ENCODE measurements at regions not wholly inside any gene's neighbourhood (a gene's known extent, or its start where the extent isn't known, plus 50 kb on each side); places are given as distances from the start of the nearest gene placed in this dataset.

DNA sequence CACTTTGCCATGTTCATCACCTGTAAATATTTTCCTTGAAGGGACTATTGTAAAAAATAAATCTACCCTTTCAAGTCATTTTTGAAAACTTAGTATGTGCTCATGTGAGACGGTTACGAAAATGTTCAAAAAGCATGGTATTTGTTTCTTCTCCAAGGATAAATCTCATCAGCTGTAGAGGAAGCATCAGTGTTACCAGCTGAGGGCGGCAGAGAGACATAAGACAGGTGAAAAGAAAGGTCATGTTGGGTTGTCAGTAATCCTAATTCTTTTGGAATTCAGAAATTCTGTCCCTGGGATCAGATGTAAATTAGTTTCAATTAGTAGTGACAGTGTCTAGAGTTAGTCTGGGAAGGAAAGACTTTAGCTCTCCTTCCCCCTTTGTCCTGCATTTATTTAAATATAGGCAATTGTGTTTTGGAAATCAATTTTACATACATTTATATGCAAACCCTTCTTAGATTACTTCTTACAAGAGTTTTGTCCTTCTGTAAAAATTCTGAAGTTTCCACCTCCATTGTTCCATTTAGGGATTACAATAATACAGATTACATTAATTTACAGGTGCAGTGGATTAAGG, 791.9 kb upstream of the CDH6 start:
- ChIA-PET POLR2A (no interaction called here), CTCF (interaction anchor here (1.4 kb wide), 1 partner anchor 831 kb away, joined by 4 read pairs; no protein-coding TSS in a partner anchor)
- DNase-seq (ENCODE audit: extremely low spot score): no peak
- TF ChIP-seq, protein P1, sequence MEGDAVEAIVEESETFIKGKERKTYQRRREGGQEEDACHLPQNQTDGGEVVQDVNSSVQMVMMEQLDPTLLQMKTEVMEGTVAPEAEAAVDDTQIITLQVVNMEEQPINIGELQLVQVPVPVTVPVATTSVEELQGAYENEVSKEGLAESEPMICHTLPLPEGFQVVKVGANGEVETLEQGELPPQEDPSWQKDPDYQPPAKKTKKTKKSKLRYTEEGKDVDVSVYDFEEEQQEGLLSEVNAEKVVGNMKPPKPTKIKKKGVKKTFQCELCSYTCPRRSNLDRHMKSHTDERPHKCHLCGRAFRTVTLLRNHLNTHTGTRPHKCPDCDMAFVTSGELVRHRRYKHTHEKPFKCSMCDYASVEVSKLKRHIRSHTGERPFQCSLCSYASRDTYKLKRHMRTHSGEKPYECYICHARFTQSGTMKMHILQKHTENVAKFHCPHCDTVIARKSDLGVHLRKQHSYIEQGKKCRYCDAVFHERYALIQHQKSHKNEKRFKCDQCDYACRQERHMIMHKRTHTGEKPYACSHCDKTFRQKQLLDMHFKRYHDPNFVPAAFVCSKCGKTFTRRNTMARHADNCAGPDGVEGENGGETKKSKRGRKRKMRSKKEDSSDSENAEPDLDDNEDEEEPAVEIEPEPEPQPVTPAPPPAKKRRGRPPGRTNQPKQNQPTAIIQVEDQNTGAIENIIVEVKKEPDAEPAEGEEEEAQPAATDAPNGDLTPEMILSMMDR (IDR thresholded peaks at IDR 0.05; ENCODE audit: control extremely low read depth, extremely low read depth, low read depth, missing control alignments): peak; percentile 25

DNA sequence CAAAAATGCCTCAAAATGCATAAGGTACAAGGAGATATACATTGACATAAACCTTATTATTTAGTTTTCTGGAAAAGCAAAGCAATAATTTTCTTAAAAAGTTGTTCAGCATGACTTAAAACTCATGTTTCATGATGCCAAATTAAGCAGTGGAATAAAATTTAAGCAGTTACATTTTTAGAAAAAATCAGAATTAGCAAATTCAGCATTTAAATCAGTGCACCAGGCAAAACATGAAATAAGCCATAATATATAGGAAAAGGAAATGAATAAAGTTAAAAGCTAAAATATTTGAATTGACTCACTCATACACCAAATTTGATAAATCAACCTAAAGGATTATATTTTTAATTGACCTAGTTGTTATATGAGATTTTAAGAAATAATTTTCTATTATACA, 795.1 kb upstream of the CDH6 start:
- TF ChIP-seq, protein P1 (IDR thresholded peaks at IDR 0.05; ENCODE audit: control extremely low read depth, extremely low read depth, low read depth, missing control alignments): no peak
- POLR2A ChIA-PET: no interaction called here
- DNase-seq (ENCODE audit: extremely low spot score): no peak
- CTCF ChIA-PET: interaction anchor here (1.3 kb wide), 1 partner anchor 36 kb away, joined by 3 read pairs; no protein-coding TSS in a partner anchor

DNA sequence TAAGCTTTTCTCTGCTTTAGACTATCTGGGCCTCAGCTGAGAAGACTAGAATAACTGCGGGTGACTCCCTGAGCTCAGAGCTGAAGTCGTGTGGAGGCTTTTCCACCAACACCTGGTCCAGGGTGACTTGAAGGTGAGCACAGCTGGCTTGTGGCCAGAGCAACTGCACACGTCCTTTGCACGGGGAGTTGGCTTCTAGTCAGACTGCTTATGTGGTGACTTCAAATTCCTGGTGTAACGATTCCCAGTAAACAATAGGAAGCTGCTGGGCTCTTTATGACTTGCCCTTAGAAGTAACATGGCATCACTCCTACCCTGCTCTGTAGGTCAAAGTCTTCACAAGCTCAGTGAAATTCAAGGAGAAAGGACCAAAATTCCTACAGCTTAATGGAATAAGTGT, 800.6 kb upstream of the CDH6 start:
- DNase-seq (ENCODE audit: extremely low spot score): no peak
- TF ChIP-seq, protein P1 (IDR thresholded peaks at IDR 0.05; ENCODE audit: control extremely low read depth, extremely low read depth, low read depth, missing control alignments): no peak
- CTCF ChIA-PET: no interaction called here
- POLR2A ChIA-PET: no interaction called here

DNA sequence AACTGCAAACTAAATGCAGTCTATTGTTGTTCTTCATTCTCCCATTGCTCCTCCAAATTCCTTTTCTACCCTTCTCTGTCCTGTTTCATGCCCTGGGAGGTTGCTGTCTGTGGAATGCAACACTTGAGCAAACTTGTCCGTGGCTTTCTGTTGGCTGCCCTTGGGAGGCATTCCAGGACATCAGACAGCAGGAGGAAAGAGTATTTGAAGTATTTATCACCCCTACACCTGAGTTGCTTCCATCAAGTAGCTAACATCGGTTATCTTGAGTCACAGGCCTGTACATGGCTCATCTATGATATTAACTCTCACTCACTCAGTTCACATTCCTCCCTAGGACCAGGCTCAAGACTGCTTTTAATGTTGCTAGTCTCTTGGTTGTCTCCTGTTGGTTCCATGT, 803.4 kb upstream of the CDH6 start:
- ChIA-PET POLR2A (no interaction called here), CTCF (interaction anchor here (1.3 kb wide), 1 partner anchor 23 kb away, joined by 3 read pairs; no protein-coding TSS in a partner anchor)
- DNase-seq (ENCODE audit: extremely low spot score): no peak
- TF ChIP-seq, protein P1 (IDR thresholded peaks at IDR 0.05; ENCODE audit: control extremely low read depth, extremely low read depth, low read depth, missing control alignments): no peak

DNA sequence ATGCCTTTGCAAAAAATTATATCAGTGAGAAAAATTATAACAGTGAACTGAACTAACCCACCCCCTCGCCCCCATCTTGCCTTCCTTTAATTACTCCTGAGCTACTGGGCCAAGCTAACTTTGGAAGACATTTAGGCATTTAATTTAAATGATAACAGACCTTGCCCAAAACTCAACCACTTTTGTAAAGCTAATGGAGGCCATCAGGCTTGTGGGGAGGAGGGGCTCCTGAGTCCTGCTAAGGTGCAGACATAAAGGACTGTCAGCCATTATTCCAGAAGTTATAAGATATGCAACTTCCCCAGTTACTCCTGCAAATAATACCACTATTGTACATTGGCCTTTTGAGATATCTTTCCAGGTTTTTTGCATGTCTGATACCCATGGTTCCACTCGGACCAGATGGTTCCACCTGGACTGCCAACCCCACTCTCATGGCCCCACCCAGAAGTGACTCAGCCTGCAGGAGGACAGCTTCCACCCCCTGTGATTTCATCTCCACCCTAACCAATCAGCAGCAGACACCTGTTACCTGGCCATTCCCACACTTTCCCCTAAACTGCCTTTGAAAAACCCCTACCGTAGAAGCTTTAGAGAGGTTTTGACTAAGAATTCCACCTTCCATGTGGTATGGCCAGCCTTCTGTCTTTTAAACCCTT, 805.4 kb upstream of the CDH6 start:
- TF ChIP-seq, protein P1 (IDR thresholded peaks at IDR 0.05; ENCODE audit: control extremely low read depth, extremely low read depth, low read depth, missing control alignments): no peak
- CTCF ChIA-PET: interaction anchor here (1.5 kb wide), 1 partner anchor 31 kb away, joined by 3 read pairs; no protein-coding TSS in a partner anchor
- POLR2A ChIA-PET: no interaction called here
- no peak for DNase-seq (ENCODE audit: extremely low spot score)

DNA sequence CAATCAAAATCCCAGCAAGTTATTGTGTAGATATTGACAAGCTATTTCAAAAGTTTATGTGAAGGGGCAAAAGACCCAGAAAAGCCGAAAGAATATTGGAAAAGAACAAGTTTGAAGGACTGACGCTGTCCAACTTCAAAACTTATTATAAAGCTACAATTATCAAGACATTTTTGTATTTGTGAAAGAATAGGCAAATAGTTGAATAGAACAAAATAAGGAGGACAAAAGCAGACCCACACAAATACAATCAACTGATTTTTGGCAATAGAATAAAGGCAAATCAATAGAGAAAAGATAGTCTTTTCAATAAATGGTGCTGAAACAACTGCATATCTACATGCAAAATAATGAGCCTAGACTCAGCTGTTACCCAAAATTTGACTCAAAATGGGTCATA, 807.7 kb upstream of the CDH6 start:
- DNase-seq (ENCODE audit: extremely low spot score): no peak
- ChIA-PET POLR2A (no interaction called here), CTCF (no interaction called here)
- TF ChIP-seq, protein P1 (IDR thresholded peaks at IDR 0.05; ENCODE audit: control extremely low read depth, extremely low read depth, low read depth, missing control alignments): no peak

Measured in GM10248 (cell line).